Adrenal gland (tissue), 9 donors: ENCODE measurements at regions not wholly inside any gene's neighbourhood (a gene's known extent, or its start where the extent isn't known, plus 50 kb on each side); places are given as distances from the start of the nearest gene placed in this dataset.
A peak's percentile ranks its signal among the peaks of the same experiment; 100 is the strongest.

Experiments
- DNase-seq, 7 donors: peaks; one replicate each; pipeline ENCODE4 v3.0.0-alpha.2; 2019 to 2020
- H3K27ac ChIP-seq, 5 donors: fragments of 200-600 bp; sonication (generic) in 4 of 5; 1 replicate in 3 of 5; 2 replicates in 2 of 5; pipeline versions ENCODE4 v1.5.1 to v1.8.0; 2016 to 2020; ENCODE audit warnings: mild to moderate bottlenecking in 1 of 5
- H3K27me3 ChIP-seq: fragments of 200-600 bp; 2 replicates; pipeline ENCODE4 v1.8.0; 2021
- H3K36me3 ChIP-seq, 2 donors: fragments of 200-600 bp; replicated peaks in 1 of 2; 1 replicate in 1 of 2; 2 replicates in 1 of 2; pipeline versions ENCODE4 v1.5.1 to v1.8.0; 2018 to 2022
- H3K4me1 ChIP-seq, 2 donors: fragments of 200-600 bp; replicated peaks in 1 of 2; 1 replicate in 1 of 2; 2 replicates in 1 of 2; pipeline versions ENCODE4 v1.5.1 to v1.8.0; 2018 to 2021
- H3K4me3 ChIP-seq, 4 donors: fragments of 200-600 bp; sonication (generic) in 3 of 4; one replicate each; pipeline ENCODE4 v1.5.1; 2016 to 2018
- H3K9me3 ChIP-seq, 3 donors: fragments of 200-600 bp; sonication (generic) in 1 of 3; replicated peaks in 1 of 3; 1 replicate in 2 of 3; 2 replicates in 1 of 3; pipeline versions ENCODE4 v1.5.1 to v1.8.0; 2016 to 2021
- CTCF ChIP-seq, 6 experiments: fragments of 450-650 bp in 4 of 6; fragments of 200-600 bp in 2 of 6; sonication (generic) in 1 of 6; IDR thresholded peaks; 1 replicate in 5 of 6; 2 replicates in 1 of 6; pipeline versions ENCODE4 v1.5.1 to v1.8.0; 2016 to 2021; ENCODE audit warnings: antibody characterized with exemption in 6 of 6, mild to moderate bottlenecking in 2 of 6, moderate library complexity in 1 of 6
- POLR2A ChIP-seq, 2 donors: fragments of 450-650 bp; IDR thresholded peaks; one replicate each; pipeline ENCODE4 v1.6.1; 2017; ENCODE audit warnings: antibody characterized with exemption in 2 of 2, mild to moderate bottlenecking in 2 of 2, moderate library complexity in 1 of 2
- WGBS, 4 donors: extraction: QIAGEN DNeasy Blood & Tissue Kit in 2 of 4; methylation state at CpG; one replicate each; pipeline versions ENCODE4 v1.1.5 to v1.1.7; 2013 to 2017; 5-methylcytosine and 5-hydroxymethylcytosine counted together
- intact Hi-C, 2 donors: fragments of 100-400 bp; cut with DNase I; formaldehyde crosslinking; loops; one replicate each; pipeline versions ENCODE4 v1.14.1 to v1.15.0; 2022 to 2023
- donor health status: healthy with polysubstance abuse.
- donor health status: Bipolar disorder and iron deficiency.
- donor health status: DM: yes; HTN: yes; CAD: no.
- donor health status: DM: no; HTN: no; CAD: no.
- donor health status: DM: no; HTN: no; CAD: no.

GRCh38 chr5:90227683-90228082 is 181.9 kb downstream of the CETN3 start:
- Histone ChIP-seq H3K9me3 (no peaks in the 10 kb centered on the region), H3K4me1 (no peaks in the 10 kb centered on the region), H3K27ac (no peak overlapping the region), H3K36me3 (no peaks in the 10 kb centered on the region), H3K4me3 (no peak overlapping the region), H3K27me3 (no peaks in the 10 kb centered on the region)
- 53 to 76% (median 63%) methylated on average over 3 of the region's 3 CpGs for WGBS, 4 donors
- DNase-seq, result no peak
- TF ChIP-seq POLR2A (IDR thresholded peaks at IDR 0.05) (no peak), CTCF (IDR thresholded peaks at IDR 0.05) (no peak)
- intact Hi-C loops, result no loop called here

- 42 to 51% (median 44%) methylated on average over 2 of the region's 2 CpGs for WGBS, 4 donors
- DNase-seq, result peak in 1 of 7 donors; percentile 3
- intact Hi-C loops, result no loop called here
- Histone ChIP-seq H3K4me3 (no peak overlapping the region), H3K27me3 (no peaks in the 10 kb centered on the region), H3K27ac (no peak overlapping the region), H3K9me3 (no peaks in the 10 kb centered on the region), H3K36me3 (no peaks in the 10 kb centered on the region), H3K4me1 (no peaks in the 10 kb centered on the region)
- TF ChIP-seq POLR2A (IDR thresholded peaks at IDR 0.05) (no peak), CTCF (IDR thresholded peaks at IDR 0.05) (no peak)
Measured at GRCh38 chr5:90226433-90227099, 183.0 kb downstream of the CETN3 start.

- no peaks in the 10 kb centered on the region for H3K9me3 ChIP-seq
- no peaks in the 10 kb centered on the region for H3K27me3 ChIP-seq
- TF ChIP-seq POLR2A (IDR thresholded peaks at IDR 0.05) (no peak), CTCF (IDR thresholded peaks at IDR 0.05) (no peak)
- H3K4me3 ChIP-seq, result no peak overlapping the region
- 85 to 94% (median 90%) methylated on average over 1 of the region's 1 CpG; no CpG with 5 or more reads in 1 of the 4 donors for WGBS, 4 donors
- no peaks in the 10 kb centered on the region for H3K4me1 ChIP-seq
- intact Hi-C loops, result no loop called here
- DNase-seq, result no peak
- no peaks in the 10 kb centered on the region for H3K36me3 ChIP-seq
- H3K27ac ChIP-seq, result no peak overlapping the region
Measured at GRCh38 chr5:90224342-90224741, 185.2 kb downstream of the CETN3 start.

GRCh38 chr5:90223756-90224155 is 185.8 kb downstream of the CETN3 start:
- DNase-seq, result no peak
- H3K36me3 ChIP-seq, result no peaks in the 10 kb centered on the region
- intact Hi-C loops, result no loop called here
- no peak overlapping the region for H3K27ac ChIP-seq
- H3K27me3 ChIP-seq, result no peaks in the 10 kb centered on the region
- H3K9me3 ChIP-seq, result no peaks in the 10 kb centered on the region
- TF ChIP-seq POLR2A (IDR thresholded peaks at IDR 0.05), result no peak
- no peak for TF ChIP-seq CTCF (IDR thresholded peaks at IDR 0.05)
- WGBS, 4 donors, result 82 to 95% (median 87%) methylated on average over 2 of the region's 2 CpGs
- no peaks in the 10 kb centered on the region for H3K4me1 ChIP-seq
- no peak overlapping the region for H3K4me3 ChIP-seq
